ENCODE measurements at regions not wholly inside any gene's neighbourhood (a gene's known extent, or its start where the extent isn't known, plus 50 kb on each side); places are given as distances from the start of the nearest gene placed in this dataset.
"Not testable (repeated sequence)": the region's sequence is repeated elsewhere in the genome, so short reads cannot be mapped to it uniquely, and the experiment has no call there.

GRCh38 chr5:43824325-43824964, 221.5 kb downstream of the NNT start:
- TF ChIP-seq POLR2AphosphoS5 (IDR thresholded peaks at IDR 0.05; ENCODE audit: low read depth, low read length); NFIC (IDR thresholded peaks at IDR 0.05; ENCODE audit: borderline replicate concordance); GATA2 (CRISPR knock-in tag; IDR thresholded peaks at IDR 0.05); RAD21 (IDR thresholded peaks at IDR 0.05; ENCODE audit: low read length); REST (IDR thresholded peaks at IDR 0.05; ENCODE audit: low read depth, low read length); RXRA (IDR thresholded peaks at IDR 0.05; ENCODE audit: borderline replicate concordance, low read depth): not testable (repeated sequence)

Measured in SK-N-SH (cell line).